HG02840 (cell line): ENCODE measurements at regions not wholly inside any gene's neighbourhood (a gene's known extent, or its start where the extent isn't known, plus 50 kb on each side); places are given as distances from the start of the nearest gene placed in this dataset.
"Not testable (repeated sequence)": the region's sequence is repeated elsewhere in the genome, so short reads cannot be mapped to it uniquely, and the experiment has no call there.

Experiments used
- ATAC-seq: cut with Tn5 transposase; IDR thresholded peaks from one replicate; pipeline ENCODE4 v1.9.1; 2021; ENCODE audit warnings: mild to moderate bottlenecking, moderate library complexity, moderate number of reproducible peaks; ENCODE audit not compliant: unreplicated experiment, low FRiP score

DNA sequence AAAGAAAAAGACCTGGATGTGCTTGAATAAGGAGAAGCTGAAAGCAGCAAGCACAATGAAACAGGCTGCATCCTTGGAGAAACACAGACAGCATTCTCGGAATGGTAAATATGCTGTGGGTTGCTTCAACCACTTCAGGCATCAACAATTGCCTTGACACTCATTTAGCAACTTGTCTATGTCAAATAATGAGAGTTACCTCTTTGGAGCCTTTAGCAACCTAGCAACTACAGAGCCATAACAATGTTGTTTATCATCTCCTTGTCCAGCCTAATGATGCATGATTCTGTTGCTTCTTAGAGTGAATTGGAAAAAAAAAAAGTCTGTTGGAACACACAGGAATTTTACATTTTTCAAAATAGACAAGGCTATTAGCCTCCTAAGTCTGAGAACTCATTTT lies 410.6 kb downstream of the PIK3C3 start:
- no peak for ATAC-seq

DNA sequence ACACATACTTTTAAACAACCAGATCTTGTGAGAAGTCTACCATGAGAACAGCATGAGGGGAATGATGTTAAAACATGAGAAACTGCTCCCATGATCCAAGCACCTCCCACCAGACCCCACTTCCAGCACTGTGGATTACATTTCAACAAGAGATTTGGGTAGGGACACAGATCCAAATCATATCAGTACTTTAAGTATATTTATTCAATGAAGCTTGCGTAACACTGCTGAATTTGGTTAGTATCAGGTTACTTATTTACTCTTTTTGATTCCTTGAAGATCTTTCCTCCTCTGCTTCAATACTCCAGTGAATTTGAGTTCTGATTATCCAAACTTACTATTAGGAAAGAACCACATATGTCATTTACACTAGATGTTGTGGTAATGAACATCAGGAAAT lies 418.6 kb downstream of the PIK3C3 start:
- ATAC-seq, result no peak

DNA sequence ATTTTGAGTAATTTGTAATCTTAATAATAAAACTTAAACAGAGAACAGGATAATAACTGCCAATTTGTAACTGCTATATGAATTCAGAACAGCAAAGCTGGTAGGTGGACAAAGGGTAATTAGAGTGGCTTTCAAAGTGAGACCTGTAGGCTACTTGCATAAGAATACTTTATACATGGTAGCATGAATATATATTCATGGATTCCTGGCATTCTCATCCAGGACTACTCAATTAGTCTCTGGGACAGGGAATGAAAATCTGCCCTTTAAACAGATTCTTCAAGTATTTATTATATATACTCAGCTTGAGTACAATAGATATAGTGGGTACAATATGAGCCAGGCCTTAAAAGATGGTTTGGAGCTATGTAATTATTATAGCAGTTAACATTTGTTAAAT lies 419.9 kb downstream of the PIK3C3 start:
- ATAC-seq, result no peak

DNA sequence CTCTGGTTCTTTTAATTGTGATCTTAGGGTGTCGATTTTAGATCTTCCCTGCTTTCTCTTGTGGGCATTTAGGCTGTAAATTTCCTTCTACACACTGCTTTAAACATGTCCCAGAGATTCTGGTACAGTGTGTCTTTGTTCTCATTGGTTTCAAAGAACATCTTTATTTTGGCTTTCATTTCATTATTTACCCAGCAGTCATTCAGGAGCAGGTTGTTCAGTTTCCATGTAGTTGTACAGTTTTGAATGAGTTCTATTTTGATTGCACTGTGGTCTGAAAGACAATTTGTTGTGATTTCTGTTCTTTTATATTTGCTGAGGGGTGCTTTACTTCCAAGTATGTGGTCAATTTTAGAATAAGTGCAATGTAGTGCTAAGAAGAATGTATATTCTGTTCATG lies 423.8 kb downstream of the PIK3C3 start:
- ATAC-seq, result not testable (repeated sequence)

DNA sequence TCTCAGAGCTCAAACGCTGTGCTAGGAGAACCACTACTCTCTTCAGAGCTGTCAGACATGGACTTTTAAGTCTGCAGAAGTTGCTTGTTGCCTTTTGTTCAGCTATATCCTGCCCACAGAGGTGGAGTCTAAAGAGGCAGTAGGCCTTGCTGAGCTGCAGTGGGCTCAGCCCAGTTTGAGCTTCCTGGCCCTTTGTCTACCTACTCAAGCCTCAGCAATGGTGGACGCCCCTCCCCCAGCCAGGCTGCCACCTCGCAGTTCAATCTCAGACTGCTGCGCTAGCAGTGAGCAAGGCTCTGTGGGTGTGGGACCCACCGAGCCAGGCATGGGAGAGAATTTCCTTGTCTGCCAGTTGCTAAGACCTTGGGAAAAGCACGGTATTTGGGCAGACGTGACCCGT lies 426.2 kb downstream of the PIK3C3 start:
- ATAC-seq, result not testable (repeated sequence)

DNA sequence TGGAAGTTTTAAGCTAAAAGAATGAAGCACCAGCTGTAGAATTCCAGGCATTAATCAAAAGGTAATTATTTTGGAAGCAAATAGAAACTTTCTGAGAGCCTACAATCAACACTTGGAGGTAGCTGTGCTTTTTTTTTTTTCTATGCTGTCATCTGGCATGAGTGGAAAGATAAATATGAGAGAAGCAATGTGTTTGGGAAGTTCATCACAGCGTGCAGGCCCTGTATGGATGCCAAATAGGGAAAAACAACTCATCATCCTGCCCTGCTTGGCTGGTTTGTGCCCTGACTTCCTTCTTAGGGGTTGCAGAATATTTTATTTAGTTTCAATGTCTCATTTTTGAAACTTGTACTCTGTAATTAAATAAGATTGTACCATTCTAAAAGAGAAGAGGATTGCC lies 437.4 kb downstream of the PIK3C3 start:
- ATAC-seq, result no peak

DNA sequence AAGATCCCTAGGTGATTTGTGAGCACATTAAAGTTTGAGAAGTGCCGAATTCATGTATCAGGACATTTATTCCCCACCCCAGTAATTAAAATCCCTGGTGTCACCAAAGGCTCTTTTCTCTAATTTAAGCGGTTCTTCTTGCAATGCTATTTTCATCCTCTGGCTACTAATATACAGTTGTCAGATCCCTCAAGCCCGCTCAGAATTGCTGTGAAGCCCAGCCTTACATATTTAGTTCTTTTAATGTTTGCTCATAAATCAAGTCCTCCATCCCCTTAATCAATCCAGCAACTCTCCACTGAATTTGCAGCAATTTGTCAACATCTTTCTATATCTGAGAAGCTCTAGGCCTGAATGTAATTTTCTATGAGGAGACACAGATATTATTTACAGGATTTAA lies 437.9 kb downstream of the PIK3C3 start:
- ATAC-seq, result no peak

DNA sequence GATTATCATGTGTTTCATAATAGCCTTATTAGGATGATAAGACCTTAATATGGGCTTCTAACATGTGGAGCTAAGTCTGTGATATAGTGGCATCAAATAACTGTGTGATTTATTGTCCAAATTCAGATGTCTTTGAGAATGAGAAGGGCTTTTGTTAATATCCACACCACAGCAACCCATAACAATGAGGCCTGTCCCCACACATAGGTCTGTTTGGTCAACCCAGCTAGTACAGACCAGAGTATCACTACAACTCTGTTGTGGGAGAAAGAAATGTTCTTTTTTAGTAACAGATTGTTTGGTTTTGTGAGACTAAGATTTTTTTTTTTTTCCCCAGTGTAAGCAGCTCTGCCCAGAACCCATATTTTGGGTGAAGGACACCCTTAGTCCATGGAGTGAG lies 439.2 kb downstream of the PIK3C3 start:
- ATAC-seq, result no peak

DNA sequence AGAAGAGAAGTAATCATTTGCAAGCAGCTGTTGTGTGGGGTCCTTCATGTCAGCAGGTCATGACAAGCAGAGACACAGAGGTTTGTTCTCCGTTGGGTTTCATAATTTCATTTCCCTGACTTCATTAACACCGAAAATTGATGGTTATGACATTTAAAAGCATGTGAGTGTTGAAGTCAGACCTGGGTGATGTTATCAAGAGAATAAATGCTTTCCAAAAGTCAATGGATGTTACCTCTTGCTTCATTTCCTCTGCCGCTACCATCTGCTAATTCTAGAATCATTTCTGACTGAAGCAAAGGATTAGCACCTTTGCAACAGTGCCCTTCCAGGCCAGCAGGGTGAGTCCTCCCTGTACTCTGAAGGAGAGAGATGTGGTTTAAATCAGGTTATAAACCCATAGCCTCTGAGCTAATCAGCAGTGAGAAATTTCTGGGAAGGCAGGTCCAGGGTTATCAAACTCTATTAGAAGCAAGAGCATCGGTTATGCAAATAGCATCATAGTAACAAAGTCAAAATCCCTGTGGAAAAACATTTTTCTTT lies 446.2 kb downstream of the PIK3C3 start:
- no peak for ATAC-seq

DNA sequence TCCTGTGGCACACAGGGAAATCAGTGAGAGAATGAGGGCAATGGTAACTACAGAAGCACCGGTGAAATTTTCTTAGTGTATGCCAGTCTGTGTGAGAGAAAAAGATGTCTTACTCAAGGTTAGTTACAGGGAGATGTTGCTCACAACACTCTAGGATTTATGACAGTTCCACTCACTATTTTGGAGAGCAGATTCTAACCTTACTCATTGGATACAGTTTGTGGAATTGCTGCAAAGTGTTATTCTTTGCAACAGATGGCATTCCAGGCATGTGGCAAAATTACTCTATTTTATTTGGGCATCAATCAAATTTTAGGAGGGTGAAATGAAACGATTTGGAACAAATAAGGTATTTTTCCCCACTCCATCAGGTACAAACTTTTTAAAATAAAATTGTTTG lies 449.1 kb downstream of the PIK3C3 start:
- no peak for ATAC-seq

DNA sequence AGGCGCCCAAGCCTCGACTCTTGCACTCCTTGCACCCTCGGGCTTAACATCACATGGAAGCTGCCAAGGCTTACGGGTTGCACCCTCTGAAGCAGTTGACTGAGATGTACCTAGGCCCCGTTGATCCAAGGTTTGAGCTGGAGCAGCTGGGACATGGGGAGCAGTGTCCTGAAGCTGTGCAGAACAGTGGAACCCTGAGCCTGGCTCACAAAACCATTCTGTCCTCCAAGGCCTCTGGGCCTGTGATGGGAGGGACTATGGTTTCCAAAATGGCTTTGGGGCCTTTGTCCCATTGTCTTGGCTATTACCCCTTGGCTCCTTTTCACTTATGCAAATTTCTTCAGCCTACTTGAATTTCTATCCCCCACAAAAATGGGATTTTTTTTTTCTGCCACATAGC lies 454.0 kb downstream of the PIK3C3 start:
- no peak for ATAC-seq

DNA sequence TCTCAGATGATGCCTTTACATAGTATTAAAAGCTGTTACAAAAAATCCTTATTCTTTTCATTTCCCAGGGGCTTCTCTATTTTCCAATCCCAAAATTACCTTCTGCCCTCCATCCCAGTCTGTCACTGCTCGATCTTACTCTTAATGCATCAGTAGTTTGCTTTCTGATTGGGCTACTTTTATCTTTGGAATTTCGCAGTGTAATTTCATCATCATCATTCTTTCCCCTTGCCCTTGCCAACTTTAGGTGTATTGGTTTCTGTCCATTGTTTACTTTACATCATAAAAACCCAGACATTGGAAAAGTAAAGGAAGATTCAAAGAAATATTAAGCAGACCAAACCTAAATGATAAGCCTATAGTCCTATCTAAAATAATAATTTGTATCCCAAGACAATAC lies 457.2 kb downstream of the PIK3C3 start:
- no peak for ATAC-seq

DNA sequence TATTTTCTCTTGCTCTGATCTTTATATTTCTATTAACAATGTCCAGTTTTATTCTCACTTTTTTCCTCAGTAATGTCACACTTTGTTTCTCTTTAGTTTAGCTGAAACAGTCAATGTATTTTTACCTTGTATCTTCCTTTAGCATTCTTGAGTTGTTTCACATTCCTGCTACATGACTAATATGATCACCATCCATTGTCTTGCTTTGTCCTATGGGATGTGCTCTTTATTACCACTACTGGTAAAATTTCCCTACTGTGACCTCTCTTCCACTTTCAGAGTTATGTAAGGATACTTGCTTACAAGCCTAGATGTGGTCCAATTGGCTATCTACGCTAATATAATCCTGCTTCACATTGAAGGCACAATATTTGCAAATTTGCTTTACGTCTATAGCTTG lies 457.9 kb downstream of the PIK3C3 start:
- ATAC-seq, result no peak

DNA sequence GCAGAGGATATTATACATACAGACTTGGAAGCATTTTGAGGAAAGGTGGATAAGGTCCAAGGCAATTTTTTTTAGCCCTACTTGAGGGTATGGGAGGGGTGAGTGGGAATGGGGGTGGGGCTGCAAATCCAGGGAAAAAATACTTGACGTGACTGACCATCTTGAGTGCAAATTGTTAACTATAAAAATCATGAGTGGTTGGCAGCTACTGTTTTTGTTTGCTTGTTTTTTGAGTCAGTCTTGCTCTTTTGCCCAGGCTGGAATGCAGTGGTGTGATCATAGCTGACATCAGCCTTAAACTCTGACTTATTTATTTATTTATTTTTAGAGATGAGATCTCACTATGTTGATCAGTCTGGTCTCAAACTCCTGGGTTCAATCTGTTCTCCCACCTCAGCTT lies 458.8 kb downstream of the PIK3C3 start:
- ATAC-seq, result no peak

DNA sequence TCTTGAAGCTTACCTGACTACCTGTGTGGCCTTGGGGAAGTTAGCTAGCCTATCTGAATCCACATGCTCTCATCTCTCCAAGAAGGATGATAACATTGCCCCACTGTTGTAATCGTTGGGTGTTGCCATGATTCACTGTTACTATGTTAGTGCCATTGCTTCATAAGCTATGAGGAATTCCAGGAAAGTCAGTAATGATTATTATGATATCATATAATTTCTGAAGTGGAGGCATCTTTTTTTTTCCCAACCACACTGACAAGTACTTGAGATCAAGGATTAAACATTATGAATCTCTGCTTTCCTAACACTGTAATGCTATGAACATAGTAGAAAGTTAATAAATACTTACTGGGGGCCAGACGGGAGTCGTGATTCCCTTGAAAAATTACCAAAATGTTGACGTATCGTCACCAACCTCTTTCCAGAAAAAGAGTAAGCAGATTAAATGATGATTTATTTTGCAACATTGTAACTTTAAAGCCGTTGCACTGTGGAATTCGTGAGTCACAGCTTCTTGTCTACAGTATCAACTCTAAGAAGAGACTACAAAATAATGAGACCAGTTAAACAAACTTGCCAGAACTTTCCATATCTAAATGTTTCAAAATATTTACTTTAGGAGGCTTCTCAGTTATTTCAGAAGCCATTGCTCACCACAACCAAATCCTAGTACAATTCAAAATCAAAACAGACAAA lies 459.9 kb downstream of the PIK3C3 start:
- no peak for ATAC-seq

DNA sequence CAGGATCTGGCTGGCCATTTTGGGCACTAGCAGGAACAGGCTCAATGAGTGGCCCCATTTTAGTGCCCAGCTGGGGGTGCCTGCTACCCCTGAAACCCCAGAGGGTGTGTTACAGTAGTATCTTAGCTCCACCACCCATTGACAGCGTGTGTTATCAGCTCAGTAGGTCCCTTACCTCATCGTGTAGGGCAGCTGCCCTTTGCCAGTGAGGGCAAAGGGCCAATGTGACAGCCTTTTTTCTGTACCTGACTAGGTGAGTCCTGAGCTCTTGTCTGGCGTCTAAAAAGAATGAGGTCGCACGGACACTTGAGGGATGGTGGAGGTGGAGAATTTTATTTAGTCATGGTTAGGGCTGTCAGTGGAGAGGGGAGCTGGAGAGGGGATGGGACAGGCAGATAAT lies 462.2 kb downstream of the PIK3C3 start:
- no peak for ATAC-seq

DNA sequence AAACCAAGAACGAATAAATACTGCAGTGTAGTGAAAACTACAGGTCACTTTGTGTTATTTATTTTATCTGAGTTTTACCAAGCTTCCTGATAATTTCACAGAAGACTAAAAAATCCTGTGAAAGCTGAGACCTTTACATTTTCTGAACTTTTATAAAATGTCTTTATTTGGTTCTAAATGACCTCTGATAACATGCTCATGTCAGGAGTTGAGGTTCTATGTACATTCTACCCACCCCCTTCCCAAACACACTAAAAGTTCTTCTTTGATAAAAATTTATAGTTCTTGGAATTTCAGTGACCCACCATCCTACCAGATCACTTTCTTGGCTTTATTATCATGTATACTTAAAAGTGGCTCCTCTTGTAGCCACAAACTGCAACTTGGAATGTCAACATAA lies 463.1 kb downstream of the PIK3C3 start:
- no peak for ATAC-seq

DNA sequence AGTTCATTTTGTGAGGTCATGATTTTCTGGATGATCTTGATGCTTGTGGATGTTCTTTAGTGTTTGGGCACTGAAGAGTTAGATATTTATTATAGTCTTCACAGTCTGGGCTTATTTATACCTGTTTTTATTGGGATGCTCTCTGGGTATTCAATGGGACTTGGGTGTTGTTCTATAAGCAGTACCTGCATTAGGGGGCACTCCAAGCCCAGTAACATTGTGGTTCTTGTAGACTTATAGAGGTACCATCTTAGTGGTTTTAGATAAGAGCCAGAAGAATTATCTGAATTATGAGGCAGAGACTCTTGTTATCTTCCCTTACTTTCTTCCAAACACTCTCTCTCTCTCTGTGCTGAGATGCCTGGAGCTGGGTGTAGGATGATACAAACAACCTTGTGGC lies 470.0 kb downstream of the PIK3C3 start:
- no peak for ATAC-seq

DNA sequence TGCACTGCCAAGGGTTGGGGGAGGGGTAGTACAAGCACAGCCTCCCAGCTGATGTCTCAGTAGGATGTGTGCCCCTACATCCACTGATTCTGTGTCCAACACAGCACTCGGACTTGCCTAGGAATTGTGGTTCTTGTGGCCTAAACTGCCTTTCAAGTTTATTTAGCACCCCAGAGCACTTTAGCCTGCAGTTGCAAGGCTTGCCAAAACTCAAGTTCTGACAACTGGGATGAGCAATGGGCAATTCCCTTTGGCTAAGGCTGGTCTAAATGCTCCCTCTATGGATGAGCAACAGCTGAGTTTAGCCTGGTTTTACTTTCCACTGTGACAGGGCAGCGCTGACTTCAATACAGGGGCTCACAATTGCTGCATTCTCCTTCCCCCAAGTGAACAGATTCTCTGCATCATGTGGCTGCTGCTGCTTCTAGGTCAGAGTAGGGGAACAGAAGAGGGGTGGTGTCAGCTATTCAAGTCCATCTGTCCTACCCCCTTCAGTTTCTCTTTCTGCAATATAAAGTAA lies 471.5 kb downstream of the PIK3C3 start:
- no peak for ATAC-seq

DNA sequence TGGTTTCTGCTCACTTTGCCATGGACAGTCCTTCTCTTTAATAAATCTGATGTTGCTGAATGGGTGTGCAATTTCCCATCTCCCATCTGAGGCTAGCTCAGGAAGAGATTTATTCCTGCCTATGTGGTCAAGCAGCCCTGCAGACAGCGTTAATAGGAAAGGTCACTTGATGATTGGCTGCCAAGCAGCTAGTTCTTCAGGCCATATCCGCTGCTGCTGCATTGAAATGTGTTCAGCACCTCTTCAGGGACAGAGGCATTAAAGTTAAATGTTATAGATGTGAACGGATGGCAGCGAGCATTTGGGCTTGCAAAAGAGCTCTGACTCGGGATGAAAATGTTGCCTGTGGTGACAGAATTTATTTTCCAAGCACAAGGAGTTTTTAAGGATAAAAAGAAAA lies 474.2 kb downstream of the PIK3C3 start:
- no peak for ATAC-seq

DNA sequence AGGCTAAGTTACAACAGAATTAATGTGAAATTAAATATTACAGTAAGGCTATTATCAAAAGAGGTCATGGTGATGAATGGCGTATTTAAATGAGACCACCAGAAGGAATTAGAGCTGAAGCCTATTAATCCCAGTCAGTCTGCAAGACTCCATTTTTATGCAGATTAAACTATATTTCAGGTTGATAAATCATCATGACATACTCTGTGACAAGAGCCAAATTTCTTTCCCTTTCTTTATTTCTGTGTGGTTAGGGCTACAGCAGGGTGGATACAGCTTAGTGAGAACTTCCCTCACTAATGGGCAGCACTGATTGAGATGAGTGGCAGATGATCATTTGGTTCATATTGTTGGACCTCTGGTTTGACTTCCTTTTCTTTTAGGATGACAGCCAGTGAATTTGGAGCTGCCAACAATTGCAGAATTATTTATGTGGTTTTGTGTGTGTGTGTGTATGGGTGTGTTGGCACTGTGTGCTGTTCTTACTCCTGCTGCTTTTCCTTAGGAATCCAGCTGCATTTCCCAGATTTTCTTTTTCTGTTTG lies 481.3 kb downstream of the PIK3C3 start:
- ATAC-seq, result no peak

DNA sequence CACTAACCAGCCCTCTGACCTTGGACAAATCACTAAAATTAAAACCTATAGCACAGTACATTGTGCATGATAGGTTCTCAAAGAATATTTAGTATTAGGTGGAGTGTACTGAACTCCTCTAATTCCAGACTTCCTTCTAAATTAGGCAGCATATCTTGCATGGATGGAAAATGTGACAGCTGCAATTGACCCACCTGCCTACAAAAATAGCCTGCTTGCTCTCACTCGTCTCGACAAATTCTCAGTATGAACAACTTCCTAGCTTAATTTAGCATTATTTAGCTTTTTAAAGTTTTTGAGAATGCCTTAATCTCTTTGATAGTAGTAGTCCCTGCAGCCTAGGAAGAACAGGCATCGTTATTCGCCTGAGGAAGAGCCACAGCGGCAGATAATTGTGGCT lies 482.0 kb downstream of the PIK3C3 start:
- no peak for ATAC-seq
